ENCODE measurements at regions not wholly inside any gene's neighbourhood (a gene's known extent, or its start where the extent isn't known, plus 50 kb on each side); places are given as distances from the start of the nearest gene placed in this dataset.
"Not testable (repeated sequence)": the region's sequence is repeated elsewhere in the genome, so short reads cannot be mapped to it uniquely, and the experiment has no call there.

DNA sequence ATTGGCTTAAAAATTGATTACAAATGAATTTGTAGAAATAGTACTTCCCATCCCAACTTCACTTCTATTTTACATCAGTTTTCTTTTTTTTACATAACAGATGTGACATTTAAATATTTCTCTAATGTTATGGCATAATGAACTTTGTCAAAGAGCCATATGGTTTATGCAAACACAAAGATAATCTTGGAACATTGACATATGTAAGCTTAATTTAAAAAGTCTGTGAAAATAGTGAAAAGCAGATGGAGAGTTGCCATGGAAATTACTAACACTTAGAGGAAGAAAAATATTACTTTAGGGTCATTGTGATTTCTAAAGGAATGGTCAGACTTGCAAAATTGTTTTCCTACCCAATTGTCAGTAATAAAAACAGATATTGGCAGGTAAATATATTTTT lies 232.4 kb downstream of the AEBP2 start:
- no peak overlapping the region for H3K4me3 Mint-ChIP-seq (ENCODE audit: unreplicated experiment)
- Histone ChIP-seq H3K27me3 (replicated peaks; ENCODE audit: control insufficient read depth, insufficient read depth, low read length) (no peaks in the 10 kb centered on the region), H3K9me3 (no peaks in the 10 kb centered on the region), H3K4me3 (ENCODE audit: low read depth, low read length) (no peak overlapping the region), H3K36me3 (ENCODE audit: control insufficient read depth, insufficient read depth, low read length) (no peaks in the 10 kb centered on the region), H3K4me1 (no peaks in the 10 kb centered on the region)
- no peak for DNase-seq
- H3K9me3 Mint-ChIP-seq (ENCODE audit: unreplicated experiment) = no peaks in the 10 kb centered on the region
- no peaks in the 10 kb centered on the region for H3K4me1 Mint-ChIP-seq (ENCODE audit: low read depth, unreplicated experiment)
- CTCF ChIA-PET = no interaction called here
- intact Hi-C loops (cut with micrococcal nuclease; ENCODE audit: unreplicated experiment) = no loop called here
- TF ChIP-seq, protein P1, sequence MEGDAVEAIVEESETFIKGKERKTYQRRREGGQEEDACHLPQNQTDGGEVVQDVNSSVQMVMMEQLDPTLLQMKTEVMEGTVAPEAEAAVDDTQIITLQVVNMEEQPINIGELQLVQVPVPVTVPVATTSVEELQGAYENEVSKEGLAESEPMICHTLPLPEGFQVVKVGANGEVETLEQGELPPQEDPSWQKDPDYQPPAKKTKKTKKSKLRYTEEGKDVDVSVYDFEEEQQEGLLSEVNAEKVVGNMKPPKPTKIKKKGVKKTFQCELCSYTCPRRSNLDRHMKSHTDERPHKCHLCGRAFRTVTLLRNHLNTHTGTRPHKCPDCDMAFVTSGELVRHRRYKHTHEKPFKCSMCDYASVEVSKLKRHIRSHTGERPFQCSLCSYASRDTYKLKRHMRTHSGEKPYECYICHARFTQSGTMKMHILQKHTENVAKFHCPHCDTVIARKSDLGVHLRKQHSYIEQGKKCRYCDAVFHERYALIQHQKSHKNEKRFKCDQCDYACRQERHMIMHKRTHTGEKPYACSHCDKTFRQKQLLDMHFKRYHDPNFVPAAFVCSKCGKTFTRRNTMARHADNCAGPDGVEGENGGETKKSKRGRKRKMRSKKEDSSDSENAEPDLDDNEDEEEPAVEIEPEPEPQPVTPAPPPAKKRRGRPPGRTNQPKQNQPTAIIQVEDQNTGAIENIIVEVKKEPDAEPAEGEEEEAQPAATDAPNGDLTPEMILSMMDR (IDR thresholded peaks at IDR 0.05; ENCODE audit: insufficient read depth in 1 of 2, low read depth in 1 of 2, low read length in 1 of 2, severe bottlenecking in 1 of 2, unreplicated experiment in 1 of 2) = no peak
- no peaks in the 10 kb centered on the region for H3K36me3 Mint-ChIP-seq (ENCODE audit: insufficient read depth, unreplicated experiment)
- no peak overlapping the region for H3K27ac Mint-ChIP-seq (ENCODE audit: unreplicated experiment)
- POLR2A ChIA-PET = no interaction called here
- peaks cover 4% of the 10 kb centered on the region for H3K27me3 Mint-ChIP-seq (ENCODE audit: insufficient read depth, unreplicated experiment)
- no TSS peak for BruUV-seq (replicated peaks)

DNA sequence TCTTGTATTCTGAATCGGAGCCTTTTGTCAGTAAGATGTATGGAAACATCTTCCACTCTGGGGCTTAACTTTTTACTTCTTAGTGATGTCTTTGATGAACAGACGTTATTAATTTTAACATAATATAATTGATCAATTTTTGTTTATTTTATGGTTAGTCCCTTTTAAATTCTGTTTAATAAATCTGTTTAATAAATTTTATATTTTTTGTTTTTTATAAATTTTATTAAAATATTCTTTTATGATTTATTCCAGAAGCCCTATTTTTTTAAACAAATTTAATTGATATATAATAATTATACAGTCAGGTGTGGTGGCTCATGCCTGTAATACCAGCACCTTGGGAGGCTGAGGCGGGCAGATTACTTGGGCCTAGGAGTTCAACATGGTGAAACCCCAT lies 235.1 kb downstream of the AEBP2 start:
- H3K4me3 ChIP-seq (ENCODE audit: low read depth, low read length) = no peak overlapping the region
- H3K27me3 Mint-ChIP-seq (ENCODE audit: insufficient read depth, unreplicated experiment) = peaks cover 5% of the 10 kb centered on the region
- intact Hi-C loops (cut with micrococcal nuclease; ENCODE audit: unreplicated experiment) = no loop called here
- CTCF ChIA-PET = no interaction called here
- no peaks in the 10 kb centered on the region for H3K9me3 ChIP-seq
- TF ChIP-seq, protein P1 (IDR thresholded peaks at IDR 0.05; ENCODE audit: insufficient read depth in 1 of 2, low read depth in 1 of 2, low read length in 1 of 2, severe bottlenecking in 1 of 2, unreplicated experiment in 1 of 2) = no peak
- H3K36me3 Mint-ChIP-seq (ENCODE audit: insufficient read depth, unreplicated experiment) = no peaks in the 10 kb centered on the region
- DNase-seq = no peak
- peaks cover 14% of the 10 kb centered on the region for H3K9me3 Mint-ChIP-seq (ENCODE audit: unreplicated experiment)
- H3K4me1 ChIP-seq = no peaks in the 10 kb centered on the region
- BruUV-seq (replicated peaks) = no TSS peak
- H3K36me3 ChIP-seq (ENCODE audit: control insufficient read depth, insufficient read depth, low read length) = no peaks in the 10 kb centered on the region
- POLR2A ChIA-PET = no interaction called here
- no peaks in the 10 kb centered on the region for H3K4me1 Mint-ChIP-seq (ENCODE audit: low read depth, unreplicated experiment)
- no peak overlapping the region for H3K27ac Mint-ChIP-seq (ENCODE audit: unreplicated experiment)
- no peak overlapping the region for H3K4me3 Mint-ChIP-seq (ENCODE audit: unreplicated experiment)
- H3K27me3 ChIP-seq (replicated peaks; ENCODE audit: control insufficient read depth, insufficient read depth, low read length) = no peaks in the 10 kb centered on the region

DNA sequence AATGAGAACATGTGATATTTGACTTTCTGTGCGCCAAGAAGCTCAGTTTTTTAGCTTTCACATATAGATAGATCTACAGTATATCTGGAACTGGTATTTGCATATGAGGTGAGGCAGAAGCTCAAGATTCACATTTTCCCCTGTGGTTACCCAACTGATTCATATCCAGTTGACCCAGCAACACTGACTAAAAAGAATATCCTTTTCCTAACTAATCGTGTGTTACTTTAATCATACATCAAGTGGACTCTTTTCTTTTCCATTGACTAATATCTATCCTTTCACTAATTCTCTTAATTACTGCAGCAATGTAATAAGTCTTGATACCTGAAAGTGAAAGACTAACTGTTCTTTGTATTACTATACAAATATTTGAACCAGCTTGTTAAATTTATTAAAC lies 236.1 kb downstream of the AEBP2 start:
- H3K4me1 Mint-ChIP-seq (ENCODE audit: low read depth, unreplicated experiment) = no peaks in the 10 kb centered on the region
- no TSS peak for BruUV-seq (replicated peaks)
- H3K27ac Mint-ChIP-seq (ENCODE audit: unreplicated experiment) = no peak overlapping the region

DNA sequence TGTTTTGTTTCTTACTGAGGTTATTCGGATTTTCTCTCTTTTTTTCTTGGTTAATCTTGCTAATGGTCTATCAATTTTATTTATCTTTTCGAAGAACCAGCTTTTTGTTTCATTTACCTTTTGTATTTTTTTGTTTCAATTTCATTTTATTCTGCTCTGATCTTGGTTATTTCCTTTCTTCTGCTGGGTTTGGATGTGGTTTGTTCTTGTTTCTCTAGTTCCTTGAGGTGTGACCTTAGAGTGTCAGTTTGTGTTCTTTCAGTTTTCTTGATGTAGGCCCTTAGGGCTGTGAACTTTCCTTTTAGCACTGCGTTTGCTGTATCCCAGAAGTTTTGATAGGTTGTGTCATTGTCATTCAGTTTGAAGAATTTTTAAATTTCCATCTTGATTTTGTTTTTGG lies 239.2 kb downstream of the AEBP2 start:
- CTCF ChIA-PET; H3K27ac Mint-ChIP-seq (ENCODE audit: unreplicated experiment); intact Hi-C loops (cut with micrococcal nuclease; ENCODE audit: unreplicated experiment); H3K4me1 Mint-ChIP-seq (ENCODE audit: low read depth, unreplicated experiment); BruUV-seq (replicated peaks); H3K9me3 ChIP-seq; H3K4me3 Mint-ChIP-seq (ENCODE audit: unreplicated experiment); POLR2A ChIA-PET; H3K36me3 ChIP-seq (ENCODE audit: control insufficient read depth, insufficient read depth, low read length); H3K36me3 Mint-ChIP-seq (ENCODE audit: insufficient read depth, unreplicated experiment); H3K4me1 ChIP-seq; H3K27me3 Mint-ChIP-seq (ENCODE audit: insufficient read depth, unreplicated experiment); DNase-seq; H3K4me3 ChIP-seq (ENCODE audit: low read depth, low read length); H3K27me3 ChIP-seq (replicated peaks; ENCODE audit: control insufficient read depth, insufficient read depth, low read length): not testable (repeated sequence)
- peaks cover 18% of the 10 kb centered on the region for H3K9me3 Mint-ChIP-seq (ENCODE audit: unreplicated experiment)

More for the DNA sequence above, 236.1 kb downstream of the AEBP2 start:
- Histone ChIP-seq H3K4me1 (no peaks in the 10 kb centered on the region), H3K36me3 (ENCODE audit: control insufficient read depth, insufficient read depth, low read length) (no peaks in the 10 kb centered on the region), H3K4me3 (ENCODE audit: low read depth, low read length) (no peak overlapping the region), H3K9me3 (no peaks in the 10 kb centered on the region), H3K27me3 (replicated peaks; ENCODE audit: control insufficient read depth, insufficient read depth, low read length) (no peaks in the 10 kb centered on the region)
- no peak for DNase-seq
- Mint-ChIP-seq H3K27me3 (ENCODE audit: insufficient read depth, unreplicated experiment) (peaks cover 8% of the 10 kb centered on the region), H3K9me3 (ENCODE audit: unreplicated experiment) (peaks cover 18% of the 10 kb centered on the region), H3K4me3 (ENCODE audit: unreplicated experiment) (no peak overlapping the region), H3K36me3 (ENCODE audit: insufficient read depth, unreplicated experiment) (no peaks in the 10 kb centered on the region)
- ChIA-PET CTCF (no interaction called here), POLR2A (no interaction called here)
- intact Hi-C loops (cut with micrococcal nuclease; ENCODE audit: unreplicated experiment) = no loop called here
- TF ChIP-seq, protein P1 (IDR thresholded peaks at IDR 0.05; ENCODE audit: insufficient read depth in 1 of 2, low read depth in 1 of 2, low read length in 1 of 2, severe bottlenecking in 1 of 2, unreplicated experiment in 1 of 2) = no peak
